ENCODE measurements at regions not wholly inside any gene's neighbourhood (a gene's known extent, or its start where the extent isn't known, plus 50 kb on each side); places are given as distances from the start of the nearest gene placed in this dataset.
"Not testable (repeated sequence)": the region's sequence is repeated elsewhere in the genome, so short reads cannot be mapped to it uniquely, and the experiment has no call there.

DNA sequence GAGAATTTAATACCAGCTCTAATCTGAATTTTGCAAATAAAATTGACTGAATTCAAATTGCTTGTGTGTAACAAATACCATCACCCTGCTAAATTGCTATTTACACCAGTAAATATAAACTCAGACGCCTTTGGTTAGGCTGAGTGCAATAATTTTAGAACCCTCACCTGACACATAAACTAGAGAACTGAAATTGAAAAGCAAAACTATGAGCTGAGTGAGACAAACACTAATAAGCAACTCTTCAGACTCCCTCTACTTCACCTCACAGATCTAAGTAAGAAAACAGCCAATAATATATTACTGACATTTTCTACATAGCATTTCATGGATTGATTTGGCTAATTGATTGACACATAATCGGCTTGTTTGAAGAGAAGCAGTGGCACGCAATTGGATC, 621.2 kb downstream of the REEP3 start:
- DNase-seq, result no peak

DNA sequence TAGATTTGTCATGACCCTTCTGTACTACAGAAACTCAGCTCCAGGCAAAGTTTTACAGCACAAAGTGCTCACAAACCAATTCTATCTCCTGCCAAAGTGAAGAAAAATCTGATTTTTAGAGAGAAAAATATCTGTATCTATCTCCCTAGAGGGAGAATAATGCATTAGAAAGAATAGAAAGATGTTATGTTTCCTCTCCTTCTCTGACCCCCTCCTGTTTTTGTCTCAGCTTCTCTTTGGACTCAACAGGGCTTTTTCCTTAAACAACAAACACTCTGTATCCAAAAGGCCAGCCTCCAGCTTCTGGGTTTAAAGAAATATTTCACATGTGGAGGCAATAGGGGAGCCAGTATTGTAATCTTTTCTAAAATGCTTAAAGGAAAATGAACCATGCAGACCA, 627.4 kb downstream of the REEP3 start:
- DNase-seq, result no peak

DNA sequence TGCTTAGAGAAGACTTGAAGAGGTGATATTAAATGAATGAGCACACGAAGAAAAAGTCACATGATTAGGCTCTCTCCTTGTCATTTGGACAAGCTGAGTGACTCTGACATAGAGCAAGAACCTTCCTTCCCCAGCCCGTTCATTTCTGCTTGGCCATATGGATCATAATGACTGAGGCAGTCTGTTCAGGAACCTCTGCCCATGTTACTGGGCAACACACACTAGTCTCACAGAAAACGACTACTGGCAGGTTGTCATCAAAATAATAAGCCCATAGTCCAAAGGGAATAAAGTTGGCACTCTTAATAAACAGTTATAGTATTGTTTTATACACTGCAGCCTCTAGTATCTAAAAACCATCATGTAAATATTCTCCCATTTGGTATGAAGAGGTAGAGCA, 635.0 kb downstream of the REEP3 start:
- no peak for DNase-seq

DNA sequence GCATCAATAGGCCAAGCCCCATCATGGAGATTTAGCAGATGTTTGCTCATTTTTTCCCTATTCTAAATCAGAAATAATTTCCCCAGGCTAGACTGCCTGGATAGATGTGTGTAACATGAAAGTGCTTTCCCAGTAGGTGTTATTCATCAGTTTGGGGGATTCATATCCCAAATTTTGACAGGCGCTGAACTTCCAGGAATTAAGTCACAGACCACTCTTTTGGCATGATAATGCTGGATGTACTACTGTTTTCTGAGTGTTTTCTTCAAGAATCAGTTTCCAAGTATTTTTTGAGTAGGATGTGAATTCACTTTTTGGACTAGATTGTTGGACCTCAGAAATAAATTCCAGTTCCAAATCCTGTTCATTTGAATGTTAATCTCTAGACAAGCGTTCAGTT, 637.4 kb downstream of the REEP3 start:
- no peak for DNase-seq

DNA sequence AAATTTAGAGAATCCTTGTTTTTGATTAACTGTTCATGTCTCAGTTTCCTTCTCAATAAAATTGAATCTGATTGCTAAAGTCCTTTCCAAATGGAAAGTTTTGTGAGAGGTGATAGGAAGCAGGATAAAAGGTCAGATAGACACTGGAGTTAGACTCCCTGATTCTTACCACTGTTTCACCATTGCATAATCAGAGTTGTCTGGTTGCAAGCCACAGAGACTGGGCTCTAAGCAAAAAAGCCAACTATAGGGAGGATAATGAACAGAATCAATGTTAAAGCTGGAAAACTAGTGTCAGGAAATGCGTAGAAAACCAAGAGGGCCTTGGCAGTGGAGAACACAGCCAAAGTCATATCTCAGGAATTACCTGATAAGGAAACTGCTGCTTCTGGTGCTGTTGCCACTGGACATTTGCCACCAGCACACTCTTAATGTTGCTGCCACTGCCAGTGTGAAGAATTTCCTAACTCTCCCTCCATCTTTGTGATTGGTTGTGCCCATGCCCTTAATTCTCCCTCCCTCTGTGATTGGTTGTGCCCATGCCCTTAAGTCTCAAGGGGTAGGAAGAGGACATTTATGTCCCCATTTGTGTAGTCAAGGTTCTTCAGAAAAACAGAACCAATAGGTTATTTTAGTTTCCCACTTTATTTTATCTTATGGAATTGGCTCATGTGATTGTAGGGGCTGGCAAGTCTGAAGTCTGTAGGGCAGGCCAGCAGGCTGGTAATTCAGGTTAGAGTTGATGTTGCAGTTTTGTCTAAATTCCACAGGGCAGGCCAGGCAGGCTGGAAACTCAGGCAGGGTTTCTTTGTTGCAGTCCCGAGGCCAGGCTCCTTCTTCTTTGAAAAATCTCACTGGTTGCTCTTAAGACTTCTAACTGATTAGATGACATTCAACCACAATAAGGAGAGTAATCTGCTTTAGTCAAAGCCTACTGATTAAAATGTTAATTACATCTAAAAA, 639.0 kb downstream of the REEP3 start:
- DNase-seq, result no peak

DNA sequence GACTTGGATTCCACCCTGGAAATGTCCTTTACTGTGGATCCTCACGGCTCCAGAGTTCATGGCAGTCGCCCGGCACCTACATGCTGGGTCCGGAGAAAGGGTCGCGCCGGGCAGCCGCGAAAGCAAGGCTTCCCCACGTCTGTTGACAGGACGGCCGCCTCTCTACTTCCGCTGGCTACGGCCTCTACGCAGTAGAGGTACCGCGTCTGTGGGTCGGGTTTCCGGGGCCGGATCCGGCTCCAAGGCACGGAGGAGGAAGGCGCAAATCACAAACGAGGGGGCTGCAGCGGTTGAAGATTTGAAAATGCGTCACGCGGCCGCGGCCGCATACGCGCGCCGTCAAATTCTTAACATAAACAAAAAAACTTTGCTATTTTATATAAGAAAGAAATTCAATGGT, 649.6 kb downstream of the REEP3 start:
- DNase-seq, result no peak

DNA sequence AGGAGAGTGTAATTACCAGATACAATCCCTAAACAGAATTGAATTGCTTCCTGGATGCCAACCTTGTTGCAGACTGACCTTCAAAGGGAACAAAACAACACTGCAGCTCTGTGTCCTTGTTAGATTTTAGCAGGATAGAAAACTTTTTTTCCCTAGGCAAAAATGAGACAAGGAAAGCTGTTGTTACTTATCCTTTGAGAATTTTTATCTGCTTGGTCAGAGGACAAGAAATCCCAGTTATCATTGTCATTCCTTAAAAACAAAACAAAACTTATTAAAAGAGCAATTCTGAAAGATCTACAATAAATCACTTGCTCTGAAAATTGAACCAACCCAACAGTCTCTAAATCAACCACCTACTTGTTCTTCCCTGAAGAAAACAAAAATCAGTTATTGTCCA, 652.6 kb downstream of the REEP3 start:
- DNase-seq, result no peak

DNA sequence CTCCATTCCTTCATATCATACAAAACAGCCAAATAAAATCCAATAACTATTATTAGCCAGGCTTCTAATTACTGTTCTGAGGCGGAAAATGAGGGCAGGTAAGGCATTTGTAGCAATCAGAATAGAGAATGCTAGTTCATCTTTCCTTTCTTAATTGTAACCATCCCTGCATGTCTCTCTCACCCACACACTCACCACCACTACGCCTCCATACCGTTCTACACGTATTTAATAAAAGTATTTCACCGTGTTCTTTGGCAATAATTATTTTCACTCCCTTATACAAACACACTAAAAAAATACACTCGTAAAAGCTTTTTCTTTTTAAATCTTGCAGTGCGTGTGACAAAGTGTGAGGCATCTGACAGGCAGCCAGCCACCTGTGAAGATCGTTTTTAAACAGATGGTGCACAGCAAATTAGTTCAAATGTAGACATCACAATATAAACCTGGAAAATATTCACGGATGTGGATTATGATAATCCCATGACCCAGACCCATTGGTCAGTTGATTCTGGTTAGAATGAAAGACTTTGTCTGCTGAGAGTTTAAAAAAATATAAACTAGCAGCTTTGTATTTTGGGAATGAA, 653.6 kb downstream of the REEP3 start:
- no peak for DNase-seq

DNA sequence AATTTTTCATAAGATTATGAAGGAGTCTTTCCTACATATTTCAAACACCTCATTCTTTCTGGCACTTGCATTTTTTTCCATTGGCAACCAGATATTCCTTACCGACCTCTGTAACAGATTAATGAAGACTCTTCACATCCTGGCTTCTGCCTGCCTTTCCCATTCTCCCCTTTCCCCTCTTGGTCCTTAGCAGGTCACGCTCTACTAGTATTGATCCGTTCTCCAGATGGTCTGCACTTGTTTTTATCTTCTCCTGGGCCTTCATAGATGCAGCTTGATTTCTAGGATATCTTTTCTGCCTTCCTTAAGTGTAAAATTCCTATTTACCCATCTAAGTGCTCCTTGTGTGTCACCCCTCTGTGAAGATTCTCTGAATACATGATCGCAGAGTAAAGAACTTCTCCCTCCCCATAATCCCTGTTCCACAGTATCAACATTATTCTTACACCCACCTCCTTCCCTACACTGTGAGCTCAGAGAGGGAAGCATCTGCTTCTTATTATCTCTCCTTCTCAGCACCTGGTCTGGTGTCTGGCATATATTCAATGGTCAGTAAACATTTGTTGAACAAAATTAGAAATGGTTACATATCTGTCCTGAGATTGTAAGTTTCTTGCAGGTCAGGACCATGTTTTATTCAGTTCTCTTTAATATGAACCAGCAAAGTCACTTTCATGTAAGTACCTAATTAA, 654.2 kb downstream of the REEP3 start:
- DNase-seq, result no peak

DNA sequence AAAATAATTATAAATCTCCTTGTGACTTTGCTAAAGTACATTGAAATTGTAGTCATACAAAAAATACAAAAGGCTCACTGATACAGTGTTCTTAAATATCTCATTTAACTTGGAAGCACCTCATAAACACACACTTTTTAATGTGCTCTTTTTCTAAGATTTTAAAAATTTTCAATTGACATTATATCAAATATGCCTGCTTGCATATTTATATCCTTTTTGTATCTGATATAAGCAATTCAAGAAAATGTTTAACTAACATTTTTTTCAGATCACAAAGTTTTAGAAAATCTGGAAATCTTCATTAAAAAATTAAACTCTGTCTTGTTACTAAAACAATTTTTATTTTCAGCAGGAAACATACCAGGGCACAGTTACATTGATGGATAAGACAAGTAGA, 661.5 kb downstream of the REEP3 start:
- DNase-seq, result no peak

DNA sequence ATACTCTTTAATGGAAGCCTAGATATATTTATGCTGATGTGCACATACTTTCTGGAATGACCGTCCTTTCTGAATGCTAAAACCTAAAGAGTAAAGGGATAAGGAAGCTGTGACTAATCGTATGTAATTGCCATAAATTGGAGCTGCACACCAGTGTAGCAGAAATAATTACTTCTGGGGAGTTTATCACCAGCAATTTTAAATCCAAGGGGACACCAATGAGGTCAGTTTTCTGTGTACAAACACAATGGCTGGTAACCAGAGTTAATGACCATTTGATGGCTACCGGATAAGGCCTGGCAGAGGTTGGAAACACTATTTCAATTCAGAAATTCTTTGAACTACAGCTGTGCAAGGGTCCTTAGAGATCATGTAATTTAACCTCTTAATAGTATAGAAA, 670.1 kb downstream of the REEP3 start:
- DNase-seq, result no peak

DNA sequence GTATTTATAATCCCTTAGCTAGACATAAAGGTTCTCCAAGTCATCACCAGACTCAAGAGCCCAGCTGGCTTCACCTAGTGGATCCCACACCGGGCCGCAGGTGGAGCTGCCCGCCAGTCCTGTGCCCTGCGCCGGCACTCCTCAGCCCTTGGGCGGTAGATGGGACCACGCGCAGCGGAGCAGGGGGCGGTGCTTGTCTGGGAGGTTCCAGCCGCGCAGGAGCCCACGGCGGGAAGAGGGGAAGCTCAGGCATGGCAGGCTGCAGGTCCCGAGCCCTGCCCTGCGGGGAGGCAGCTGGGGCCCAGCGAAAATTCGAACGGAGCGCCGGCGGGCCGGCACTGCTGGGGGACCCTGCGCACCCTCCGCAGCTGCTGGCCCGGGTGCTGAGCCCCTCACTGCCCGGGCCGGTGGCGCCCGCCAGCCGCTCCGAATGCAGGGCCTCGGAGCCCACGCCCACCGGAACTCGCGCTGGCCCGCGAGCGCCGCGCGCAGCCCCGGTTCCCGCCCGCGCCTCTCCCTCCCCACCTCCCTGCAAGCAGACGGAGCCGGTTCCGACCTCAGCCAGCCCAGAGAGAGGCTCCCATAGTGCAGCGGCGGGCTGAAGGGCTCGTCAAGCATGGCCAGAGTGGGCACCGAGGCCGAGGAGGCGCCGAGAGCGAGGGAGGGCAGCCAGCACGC, 675.6 kb downstream of the REEP3 start:
- DNase-seq, result no peak

DNA sequence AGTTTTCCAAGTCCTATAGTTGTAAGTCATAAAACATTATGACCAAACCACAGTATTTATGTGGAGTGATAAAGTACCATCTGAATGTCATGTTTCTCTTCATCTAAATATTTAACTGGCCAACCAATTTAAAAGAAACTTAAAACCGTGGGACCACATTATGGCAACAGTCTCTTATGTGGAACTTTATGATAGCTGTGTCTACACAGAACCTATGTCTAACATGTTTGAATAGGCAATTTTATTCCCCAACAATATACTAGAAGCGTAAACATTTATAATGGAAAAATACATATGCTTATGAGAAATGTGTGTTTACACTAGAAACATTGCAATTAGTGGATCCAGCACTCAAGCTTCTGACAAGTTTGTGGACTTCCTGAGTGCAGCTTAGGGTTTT, 680.7 kb downstream of the REEP3 start:
- no peak for DNase-seq

DNA sequence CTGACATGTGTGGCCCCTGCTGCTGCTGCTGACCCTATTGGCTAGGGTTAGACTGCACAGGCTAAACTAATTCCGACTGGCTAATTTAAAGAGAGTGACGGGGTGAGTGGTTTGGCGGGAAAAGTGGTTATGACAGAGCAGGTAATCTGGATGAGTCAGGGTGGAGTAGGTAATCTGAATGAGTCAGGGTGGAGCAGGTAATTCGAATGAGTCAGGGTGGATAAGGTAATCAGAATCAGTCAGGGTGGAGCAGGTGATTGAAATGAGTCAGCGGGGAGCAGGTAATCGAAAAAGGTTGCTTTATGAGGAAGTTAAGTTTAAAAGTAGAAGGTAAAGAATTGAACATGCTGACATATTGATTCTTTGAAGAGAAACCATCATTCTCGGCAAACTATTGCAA, 683.3 kb downstream of the REEP3 start:
- DNase-seq, result not testable (repeated sequence)

DNA sequence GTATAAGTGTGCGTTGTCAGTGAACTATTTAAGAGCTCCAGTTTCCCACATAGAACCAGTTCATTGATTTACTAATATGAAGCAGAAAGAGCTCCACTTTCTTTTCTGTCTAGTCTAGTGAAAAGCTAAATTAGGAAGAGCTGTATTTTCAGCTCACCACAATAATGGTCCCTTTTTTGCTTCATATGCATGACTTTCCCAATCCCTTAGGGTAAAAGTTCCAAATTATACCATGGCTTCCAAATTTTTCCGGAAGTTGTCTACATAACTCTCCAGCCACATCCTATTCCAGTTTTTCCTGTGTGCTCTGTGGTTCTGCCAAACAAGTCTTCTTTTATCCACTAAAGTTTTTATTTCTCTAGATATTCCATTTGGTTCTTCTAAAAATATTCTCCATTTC, 685.2 kb downstream of the REEP3 start:
- no peak for DNase-seq

DNA sequence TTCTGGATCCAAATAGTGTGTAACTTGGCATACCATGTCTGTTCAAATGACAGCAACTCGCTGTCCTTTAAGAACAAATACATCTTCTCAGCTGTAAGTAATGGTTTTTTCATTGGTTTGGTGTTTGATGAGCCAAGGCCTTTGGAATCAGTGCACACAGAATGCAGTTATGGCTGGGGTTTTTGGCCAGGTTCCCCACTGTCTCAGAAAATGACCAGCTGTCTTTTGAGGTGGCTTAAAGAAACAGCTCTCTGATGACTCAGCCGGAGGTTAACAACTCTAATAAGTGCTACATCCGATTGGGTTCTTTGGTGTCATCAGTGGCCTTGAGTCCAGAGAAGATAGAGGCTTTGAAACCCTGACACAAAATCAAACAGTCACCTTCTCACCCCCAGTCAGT, 688.4 kb downstream of the REEP3 start:
- DNase-seq, result no peak

DNA sequence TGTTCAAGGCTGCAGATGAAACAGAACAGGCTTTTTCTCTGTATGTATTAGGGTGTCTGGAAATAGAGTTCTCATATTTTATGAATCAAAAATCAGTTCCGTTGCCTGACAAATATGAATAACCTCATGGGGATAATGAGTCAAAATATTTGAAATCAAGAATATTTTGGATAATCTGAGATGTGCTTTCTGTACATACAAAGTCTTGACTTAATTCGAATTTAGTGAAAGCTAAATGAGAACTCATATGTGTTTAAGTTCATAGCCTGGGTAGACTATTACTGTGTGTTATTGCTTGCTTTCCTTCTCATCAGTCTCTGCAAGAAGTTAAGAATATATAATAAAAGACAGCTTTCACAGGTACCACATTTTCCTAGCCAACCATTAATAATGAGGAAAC, 689.0 kb downstream of the REEP3 start:
- no peak for DNase-seq

DNA sequence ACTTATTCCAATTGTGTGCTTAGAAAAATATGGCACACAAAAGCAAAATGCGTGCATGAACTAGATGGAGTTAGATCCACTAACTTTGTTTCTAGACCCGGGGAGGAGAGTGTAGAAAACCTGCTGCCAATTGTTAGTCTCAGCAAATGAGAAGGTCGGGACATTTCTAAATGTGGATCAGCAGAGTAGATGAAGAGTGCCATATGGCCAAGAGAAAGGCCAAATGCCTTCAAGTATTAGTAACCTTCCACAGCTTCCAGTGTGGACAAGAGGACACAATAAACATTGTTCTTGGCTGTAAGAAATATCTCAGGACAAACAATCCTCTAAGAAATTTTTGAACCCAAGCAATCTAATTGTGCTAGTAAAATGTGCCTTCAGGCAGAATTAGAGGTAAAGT, 690.3 kb downstream of the REEP3 start:
- DNase-seq, result no peak

DNA sequence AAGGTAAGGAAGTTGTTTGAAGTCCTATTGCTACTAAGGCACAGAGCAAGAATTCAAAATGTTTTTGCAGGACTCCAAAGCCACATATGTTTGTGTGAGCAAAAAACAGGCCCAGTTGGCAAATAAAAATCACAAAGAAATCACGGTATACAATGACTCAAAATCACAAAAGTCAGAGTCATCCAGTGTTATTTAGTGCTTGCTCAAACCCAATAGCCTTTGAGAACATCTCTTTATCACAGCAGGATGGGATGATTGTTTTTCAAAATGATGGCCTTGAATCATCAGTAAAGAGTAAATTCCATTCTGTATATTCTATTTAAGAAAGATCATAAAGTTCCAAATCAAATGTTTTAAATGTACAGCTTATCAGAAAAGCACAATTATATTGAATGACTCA, 693.9 kb downstream of the REEP3 start:
- DNase-seq, result no peak

DNA sequence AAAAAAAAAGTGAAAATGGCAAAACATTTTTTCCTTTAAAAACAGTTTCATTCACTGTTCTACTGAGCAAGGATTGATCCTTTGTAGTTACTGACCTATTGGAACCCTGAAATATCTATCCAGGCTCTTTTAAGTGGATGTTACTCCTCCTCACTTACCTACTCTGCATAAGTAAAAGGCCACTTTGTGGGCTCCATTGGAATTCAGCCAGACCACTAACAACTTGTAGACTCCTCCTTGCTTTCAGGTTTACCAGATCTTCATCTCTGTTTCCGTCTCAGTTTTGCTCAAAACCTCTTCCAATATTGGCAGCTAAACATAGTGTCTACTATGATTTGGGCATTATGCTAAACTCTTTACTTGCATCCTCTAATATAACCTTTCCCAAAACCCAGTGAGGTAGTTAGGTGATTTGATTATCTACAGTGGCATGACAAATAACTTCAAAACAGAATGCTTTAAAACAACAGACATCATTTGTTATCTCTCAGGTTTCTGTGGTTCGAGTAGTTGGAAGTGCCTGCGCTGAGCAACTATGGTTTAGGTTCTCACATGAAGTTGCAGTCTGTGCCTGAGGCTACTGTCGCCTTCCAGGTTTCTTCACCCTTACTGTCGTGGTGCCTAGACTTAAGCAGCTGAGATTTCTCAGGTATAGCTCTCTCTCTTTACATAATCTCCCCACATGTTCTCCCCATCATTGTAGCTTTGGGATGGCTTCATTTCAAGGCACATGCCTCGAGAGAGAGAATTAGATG, 698.2 kb downstream of the REEP3 start:
- DNase-seq, result no peak

DNA sequence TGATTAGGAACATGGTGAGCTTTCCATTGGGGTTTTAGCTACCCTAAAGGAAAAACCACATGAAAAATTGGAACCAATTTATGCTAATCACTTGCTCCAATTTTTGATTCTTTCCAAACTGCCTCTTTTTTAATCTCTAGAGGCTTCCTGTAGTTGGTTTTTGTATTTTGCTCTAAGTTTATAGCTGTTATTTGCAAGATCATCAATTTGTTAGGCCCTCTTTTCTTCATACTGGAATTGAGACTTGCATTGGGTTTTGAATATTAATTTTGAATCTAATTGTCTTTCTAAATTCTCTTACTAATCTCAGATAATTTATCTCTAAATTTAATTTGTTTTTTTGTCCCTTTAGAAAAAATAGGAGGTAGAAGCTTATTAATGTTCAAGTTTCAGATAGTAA, 713.3 kb downstream of the REEP3 start:
- no peak for DNase-seq

DNA sequence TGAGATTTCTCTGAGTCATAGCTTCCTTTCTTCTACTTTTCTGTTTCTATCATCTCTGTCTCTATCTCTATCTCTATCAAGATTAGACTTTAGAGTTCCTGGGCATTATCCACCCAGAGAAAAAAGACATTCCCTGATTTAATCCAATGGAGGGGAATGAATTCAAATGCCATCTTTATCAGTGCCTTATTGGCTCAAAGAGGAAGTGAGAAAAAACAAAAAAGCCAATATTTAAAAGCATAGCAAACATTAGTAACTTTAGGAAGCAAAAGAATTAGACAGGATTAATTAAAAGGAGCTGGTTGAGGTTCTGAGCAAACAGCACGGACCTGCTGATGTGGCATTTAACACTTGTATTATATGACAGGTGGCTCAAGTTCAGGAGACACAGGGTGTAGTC, 736.5 kb downstream of the REEP3 start:
- no peak for DNase-seq

DNA sequence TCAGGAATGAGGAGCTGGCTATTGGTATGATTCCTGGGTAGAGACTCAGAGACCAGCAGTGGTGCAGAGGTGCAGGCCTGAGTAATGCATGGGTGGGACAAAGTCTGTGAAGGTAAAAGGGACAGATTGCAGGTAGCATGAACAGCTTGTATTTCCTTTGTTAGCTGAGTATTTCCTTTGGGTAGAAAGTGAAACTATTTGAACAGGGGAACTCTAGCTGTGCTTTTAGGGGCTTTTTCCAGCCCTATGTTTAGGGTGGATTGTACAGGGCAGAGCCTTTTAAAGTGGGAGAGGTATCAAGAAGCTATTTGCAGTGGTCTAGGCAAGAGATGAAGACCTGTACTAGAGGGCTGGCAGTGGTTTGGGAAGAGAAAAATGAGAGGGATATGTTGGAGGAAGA, 739.9 kb downstream of the REEP3 start:
- DNase-seq, result no peak

All from CD4-positive, alpha-beta T cell treated with Interleukin-10 for 1 hour (primary cell).